Peyer's patch (tissue), 4 donors: ENCODE measurements at regions not wholly inside any gene's neighbourhood (a gene's known extent, or its start where the extent isn't known, plus 50 kb on each side); places are given as distances from the start of the nearest gene placed in this dataset.

Experiments
- DNase-seq, 3 donors: peaks; one replicate each; pipeline ENCODE4 v3.0.0-alpha.2; 2017 to 2019
- H3K27ac ChIP-seq, 4 donors: fragments of 200-600 bp; sonication (generic); one replicate each; pipeline ENCODE4 v1.5.1; 2016 to 2019
- H3K27me3 ChIP-seq, 2 donors: fragments of 200-600 bp; sonication (generic); one replicate each; pipeline ENCODE4 v1.5.1; 2019
- H3K36me3 ChIP-seq, 3 donors: fragments of 200-600 bp; sonication (generic); one replicate each; pipeline ENCODE4 v1.5.1; 2016 to 2019
- H3K4me1 ChIP-seq, 4 donors: fragments of 200-600 bp; sonication (generic); one replicate each; pipeline ENCODE4 v1.5.1; 2016 to 2019
- H3K4me3 ChIP-seq, 4 donors: fragments of 200-600 bp; sonication (generic); 1 replicate in 3 of 4; 2 replicates in 1 of 4; pipeline ENCODE4 v1.5.1; 2016 to 2019; ENCODE audit warnings: mild to moderate bottlenecking in 1 of 4
- H3K9me3 ChIP-seq, 4 donors: fragments of 200-600 bp; sonication (generic); one replicate each; pipeline ENCODE4 v1.5.1; 2016 to 2019; ENCODE audit warnings: mild to moderate bottlenecking in 1 of 4
- CTCF ChIP-seq, 6 experiments: fragments of 450-650 bp in 4 of 6; fragments of 200-600 bp in 2 of 6; sonication (generic) in 1 of 6; IDR thresholded peaks; one replicate each; pipeline ENCODE4 v1.5.1; 2017 to 2019; ENCODE audit warnings: antibody characterized with exemption in 6 of 6, mild to moderate bottlenecking in 3 of 6, moderate library complexity in 1 of 6
- POLR2A ChIP-seq, 2 donors: fragments of 450-650 bp; IDR thresholded peaks; one replicate each; pipeline ENCODE4 v1.5.1; 2017; ENCODE audit warnings: antibody characterized with exemption in 2 of 2, mild to moderate bottlenecking in 2 of 2, moderate library complexity in 2 of 2

GRCh38 chrX:147828719-147829118, 83.0 kb upstream of the FMR1 start:
- Histone ChIP-seq H3K9me3 (no peaks in the 10 kb centered on the region), H3K36me3 (no peaks in the 10 kb centered on the region), H3K27ac (no peak overlapping the region), H3K4me1 (no peaks in the 10 kb centered on the region), H3K4me3 (no peak overlapping the region), H3K27me3 (no peaks in the 10 kb centered on the region)
- no peak for TF ChIP-seq CTCF (IDR thresholded peaks at IDR 0.05)
- no peak for TF ChIP-seq POLR2A (IDR thresholded peaks at IDR 0.05)
- no peak for DNase-seq

GRCh38 chrX:147832707-147833348, 78.9 kb upstream of the FMR1 start:
- Histone ChIP-seq H3K27me3 (no peaks in the 10 kb centered on the region), H3K9me3 (no peaks in the 10 kb centered on the region), H3K36me3 (no peaks in the 10 kb centered on the region), H3K27ac (no peak overlapping the region), H3K4me1 (no peaks in the 10 kb centered on the region), H3K4me3 (no peak overlapping the region)
- no peak for DNase-seq
- TF ChIP-seq POLR2A (IDR thresholded peaks at IDR 0.05) = no peak
- no peak for TF ChIP-seq CTCF (IDR thresholded peaks at IDR 0.05)

GRCh38 chrX:147838465-147839131, 73.1 kb upstream of the FMR1 start:
- Histone ChIP-seq H3K4me1 (no peaks in the 10 kb centered on the region), H3K36me3 (no peaks in the 10 kb centered on the region), H3K9me3 (no peaks in the 10 kb centered on the region), H3K27ac (no peak overlapping the region), H3K27me3 (no peaks in the 10 kb centered on the region), H3K4me3 (no peak overlapping the region)
- TF ChIP-seq CTCF (IDR thresholded peaks at IDR 0.05) (peak in 2 of 6 experiments; percentile 18 to 29), POLR2A (IDR thresholded peaks at IDR 0.05) (no peak)
- no peak for DNase-seq

- no peak overlapping the region for H3K4me3 ChIP-seq
- no peak overlapping the region for H3K27ac ChIP-seq
- H3K27me3 ChIP-seq = no peaks in the 10 kb centered on the region
- no peaks in the 10 kb centered on the region for H3K9me3 ChIP-seq
- H3K36me3 ChIP-seq = no peaks in the 10 kb centered on the region
- DNase-seq = no peak
- TF ChIP-seq POLR2A (IDR thresholded peaks at IDR 0.05) (no peak), CTCF (IDR thresholded peaks at IDR 0.05) (no peak)
- H3K4me1 ChIP-seq = no peaks in the 10 kb centered on the region
These were observed 65.0 kb upstream of the FMR1 start for GRCh38 chrX:147846676-147847075.

GRCh38 chrX:147847999-147848398, 63.7 kb upstream of the FMR1 start:
- no peak for DNase-seq
- no peak overlapping the region for H3K27ac ChIP-seq
- H3K36me3 ChIP-seq = no peaks in the 10 kb centered on the region
- no peaks in the 10 kb centered on the region for H3K27me3 ChIP-seq
- H3K9me3 ChIP-seq = no peaks in the 10 kb centered on the region
- no peaks in the 10 kb centered on the region for H3K4me1 ChIP-seq
- H3K4me3 ChIP-seq = no peak overlapping the region
- TF ChIP-seq CTCF (IDR thresholded peaks at IDR 0.05) = no peak
- TF ChIP-seq POLR2A (IDR thresholded peaks at IDR 0.05) = no peak
